ACC112 (cell line): ENCODE measurements at regions not wholly inside any gene's neighbourhood (a gene's known extent, or its start where the extent isn't known, plus 50 kb on each side); places are given as distances from the start of the nearest gene placed in this dataset.

Experiments used
- H2AFZ ChIP-seq: fragments of 200-600 bp; sonication (generic); one replicate; pipeline ENCODE4 v1.6.0; 2017; ENCODE audit warnings: antibody characterized with exemption, low read length; ENCODE audit not compliant: unreplicated experiment
- H3K27ac ChIP-seq: fragments of 200-600 bp; sonication (generic); 2 replicates; pipeline ENCODE4 v1.5.1; 2014; ENCODE audit warnings: low read depth, mild to moderate bottlenecking, antibody characterized with exemption, low read length, moderate library complexity
- H3K27me3 ChIP-seq: fragments of 200-600 bp; sonication (generic); 2 replicates; pipeline ENCODE4 v1.6.1; 2014; ENCODE audit warnings: mild to moderate bottlenecking, antibody characterized with exemption, low read length, moderate library complexity, mixed read lengths; ENCODE audit not compliant: insufficient read depth
- H3K36me3 ChIP-seq: fragments of 200-600 bp; sonication (generic); 2 replicates; pipeline ENCODE4 v1.6.1; 2016; ENCODE audit warnings: mild to moderate bottlenecking, antibody characterized with exemption, low read length, moderate library complexity, mixed read lengths; ENCODE audit not compliant: insufficient read depth
- H3K4me1 ChIP-seq: fragments of 200-600 bp; sonication (generic); one replicate; pipeline ENCODE4 v1.6.1; 2016; ENCODE audit warnings: low read length, mixed read lengths; ENCODE audit not compliant: insufficient read depth, unreplicated experiment, control insufficient read depth
- H3K4me3 ChIP-seq: fragments of 200-600 bp; sonication (generic); 2 replicates; pipeline ENCODE4 v1.5.1; 2014; ENCODE audit warnings: mild to moderate bottlenecking, low read depth, low read length
- H3K79me2 ChIP-seq: fragments of 200-600 bp; sonication (generic); one replicate; pipeline ENCODE4 v1.6.0; 2016; ENCODE audit warnings: low read length; ENCODE audit not compliant: control insufficient read depth, unreplicated experiment, insufficient read depth

DNA sequence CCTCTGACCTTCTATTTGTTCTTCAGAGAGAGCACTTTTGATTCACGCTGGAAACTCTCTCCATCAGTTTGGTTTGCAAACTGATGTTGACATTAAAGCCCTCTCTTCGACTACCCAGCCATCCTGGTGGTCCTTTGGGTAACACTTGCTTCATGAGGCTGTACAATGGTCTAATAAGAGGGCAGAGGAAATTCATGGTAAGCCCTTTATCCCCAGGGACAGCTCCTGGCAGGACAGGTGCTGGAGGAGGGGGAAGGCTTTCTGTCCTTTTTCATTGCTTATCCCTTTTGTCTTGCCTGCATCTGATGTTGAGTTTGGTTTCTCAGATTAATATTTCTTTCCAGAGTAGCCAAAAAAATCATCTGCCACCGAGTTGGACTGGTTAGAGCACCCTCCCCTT, 52.1 kb upstream of the CD93 start:
- H3K36me3 ChIP-seq: no peaks in the 10 kb centered on the region
- H3K79me2 ChIP-seq: no peaks in the 10 kb centered on the region
- H3K4me3 ChIP-seq: no peak overlapping the region
- peaks cover 32% of the 10 kb centered on the region for H3K4me1 ChIP-seq
- no peak overlapping the region for H2AFZ ChIP-seq
- no peaks in the 10 kb centered on the region for H3K27me3 ChIP-seq
- no peak overlapping the region for H3K27ac ChIP-seq

GRCh38 chr20:23136893-23137745, 51.0 kb upstream of the CD93 start:
- H3K79me2 ChIP-seq: no peaks in the 10 kb centered on the region
- H3K36me3 ChIP-seq: no peaks in the 10 kb centered on the region
- H2AFZ ChIP-seq: no peak overlapping the region
- no peak overlapping the region for H3K4me3 ChIP-seq
- peaks cover 21% of the 10 kb centered on the region for H3K4me1 ChIP-seq
- no peak overlapping the region for H3K27ac ChIP-seq
- H3K27me3 ChIP-seq: no peaks in the 10 kb centered on the region

GRCh38 chr20:23135449-23136420, 49.6 kb upstream of the CD93 start:
- Histone ChIP-seq H3K36me3 (no peaks in the 10 kb centered on the region), H2AFZ (no peak overlapping the region), H3K4me3 (no peak overlapping the region), H3K4me1 (peaks cover 12% of the 10 kb centered on the region), H3K27ac (no peak overlapping the region), H3K79me2 (no peaks in the 10 kb centered on the region), H3K27me3 (no peaks in the 10 kb centered on the region)
